Endometrium (tissue), 2 donors: ENCODE measurements at regions not wholly inside any gene's neighbourhood (a gene's known extent, or its start where the extent isn't known, plus 50 kb on each side); places are given as distances from the start of the nearest gene placed in this dataset.
"Not testable (repeated sequence)": the region's sequence is repeated elsewhere in the genome, so short reads cannot be mapped to it uniquely, and the experiment has no call there.

ENCODE experiments used
- FAIRE-seq: peaks from 2 replicates; lab custom pipeline; 2012; peaks lifted over from hg19 to GRCh38; lab: Jason Lieb, UNC
- donor health status: control.
- donor health status: control.

GRCh38 chr10:59043358-59043757 lies 133.1 kb upstream of the PHYHIPL start:
- not testable (repeated sequence) for FAIRE-seq

DNA sequence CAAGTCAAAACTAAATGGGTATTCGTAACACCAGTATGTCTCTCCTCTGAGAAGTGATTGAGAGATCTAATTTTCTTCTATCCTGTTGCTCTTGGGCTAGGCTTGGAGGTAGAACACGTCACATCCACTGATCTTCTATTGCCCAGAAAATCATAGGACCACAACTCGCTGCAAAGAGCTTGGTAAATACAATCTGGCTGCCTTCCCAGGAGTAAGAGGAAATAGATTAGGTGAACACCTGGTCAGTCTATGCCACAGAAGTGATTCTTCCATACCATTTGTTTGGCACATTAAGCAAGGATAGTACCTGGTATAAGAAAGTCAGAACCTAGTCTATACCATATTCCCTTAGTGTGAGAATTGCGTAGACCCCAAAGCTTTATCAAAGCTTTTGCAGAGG lies 129.3 kb upstream of the PHYHIPL start:
- no peak for FAIRE-seq

GRCh38 chr10:59047957-59048618 lies 128.4 kb upstream of the PHYHIPL start:
- FAIRE-seq = no peak

DNA sequence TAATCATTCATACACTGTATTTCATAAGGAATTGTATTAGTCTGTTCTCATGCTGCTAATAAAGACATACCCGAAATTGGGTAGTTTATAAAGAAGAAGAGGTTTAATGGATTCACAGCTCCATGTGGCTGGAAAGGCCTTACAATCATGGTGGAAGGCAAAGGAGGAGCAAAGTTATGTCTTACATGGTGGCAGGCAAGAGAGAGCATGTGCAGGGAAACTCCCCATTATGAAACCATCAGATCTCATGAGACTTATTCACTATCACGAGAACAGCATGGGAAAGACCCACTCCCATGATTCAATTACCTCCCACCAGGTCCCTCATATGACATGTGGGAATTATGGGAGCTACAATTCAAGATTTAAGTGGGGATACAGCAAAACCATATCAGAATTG lies 122.9 kb upstream of the PHYHIPL start:
- not testable (repeated sequence) for FAIRE-seq

- FAIRE-seq = no peak
Observed at GRCh38 chr10:59055045-59055444, 121.4 kb upstream of the PHYHIPL start.

DNA sequence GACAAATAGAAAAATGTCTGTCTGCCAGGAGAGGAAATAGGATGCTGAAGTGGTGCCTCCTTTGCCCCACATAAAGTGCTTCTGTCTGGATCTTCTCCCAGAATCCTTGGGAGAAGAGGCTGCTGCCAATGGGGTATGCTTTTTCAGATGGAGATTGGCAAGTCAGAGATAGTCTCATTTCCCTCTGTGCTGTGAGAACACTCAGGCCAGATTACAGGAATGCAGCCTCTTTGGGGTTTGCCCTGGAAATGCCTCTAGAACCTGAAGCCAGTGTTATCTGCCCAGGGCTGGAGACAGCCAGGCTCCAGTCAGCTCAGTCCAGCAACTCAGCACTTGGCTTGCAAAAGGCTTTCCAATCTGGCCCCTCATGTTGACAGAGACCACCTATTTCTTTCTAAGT lies 119.1 kb upstream of the PHYHIPL start:
- no peak for FAIRE-seq

DNA sequence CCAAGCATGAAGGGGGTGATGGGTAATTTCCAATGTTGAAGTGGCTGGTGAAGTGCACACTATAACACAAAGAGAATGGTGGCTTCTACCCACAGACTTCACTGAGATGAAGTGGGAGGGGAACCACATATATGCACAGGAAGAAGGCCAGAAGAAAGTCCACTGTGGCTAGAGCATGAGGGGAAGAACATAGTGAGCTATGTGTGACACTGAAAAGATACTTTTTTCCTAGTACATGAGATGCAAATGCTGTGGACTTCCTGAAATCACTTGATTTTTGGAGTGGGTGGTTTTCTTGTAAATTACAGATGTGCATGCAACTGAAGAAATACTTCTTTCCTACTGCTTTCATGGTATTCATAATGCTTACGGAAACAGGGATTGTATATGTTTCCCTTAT lies 115.6 kb upstream of the PHYHIPL start:
- FAIRE-seq = no peak

- no peak for FAIRE-seq
Observed at GRCh38 chr10:59063491-59063890, 113.0 kb upstream of the PHYHIPL start.

DNA sequence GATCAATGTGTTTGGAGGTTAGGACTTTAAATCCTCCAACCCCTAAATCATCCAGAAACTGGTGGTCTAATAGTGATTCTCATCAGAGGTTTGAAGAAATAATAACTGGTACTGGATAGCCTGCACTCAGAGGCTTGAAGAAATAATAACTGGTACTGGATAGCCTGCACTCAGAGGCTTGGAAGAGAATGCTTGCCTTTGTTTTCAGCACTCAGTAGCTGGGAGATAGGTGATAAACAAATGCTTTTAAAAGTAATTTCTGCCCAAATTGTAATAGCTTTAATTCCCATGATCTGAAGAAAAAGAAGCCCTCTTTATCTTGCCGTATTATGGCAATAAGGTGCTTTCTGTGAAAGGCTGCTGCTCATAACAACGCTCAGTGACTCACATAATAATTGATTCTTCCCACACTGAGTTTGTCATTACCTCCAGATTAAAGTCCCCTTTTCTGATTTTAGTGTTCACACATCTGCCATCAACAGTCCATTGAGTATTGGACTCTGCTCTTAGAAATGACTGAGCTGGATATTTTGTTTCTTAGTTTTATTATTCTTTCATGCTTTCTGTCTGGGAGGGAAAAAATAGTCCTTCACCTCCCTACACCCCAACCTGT lies 112.3 kb upstream of the PHYHIPL start:
- FAIRE-seq = no peak

GRCh38 chr10:59064759-59065539 lies 111.5 kb upstream of the PHYHIPL start:
- FAIRE-seq = no peak

GRCh38 chr10:59068581-59069191 lies 107.8 kb upstream of the PHYHIPL start:
- no peak for FAIRE-seq

DNA sequence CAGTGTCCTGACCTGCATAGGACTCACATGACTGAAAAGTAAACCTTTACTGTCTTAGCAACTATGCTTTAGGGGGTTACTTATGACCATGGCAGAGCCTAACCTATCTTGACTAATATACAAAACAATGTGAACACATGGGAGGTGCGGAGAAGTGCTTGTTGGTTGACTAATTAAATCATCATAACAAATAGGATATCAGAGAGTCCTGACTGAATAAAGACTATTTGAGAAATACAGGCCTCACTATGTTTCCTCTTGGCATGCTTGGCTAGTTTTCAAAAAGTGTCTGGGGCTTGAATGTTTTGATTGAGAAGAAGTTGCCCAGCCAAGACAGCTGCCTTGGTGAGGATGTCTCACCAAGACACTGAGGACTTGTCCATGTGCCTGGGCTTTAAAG lies 104.4 kb upstream of the PHYHIPL start:
- FAIRE-seq = no peak

GRCh38 chr10:59073456-59074053 lies 102.9 kb upstream of the PHYHIPL start:
- no peak for FAIRE-seq

DNA sequence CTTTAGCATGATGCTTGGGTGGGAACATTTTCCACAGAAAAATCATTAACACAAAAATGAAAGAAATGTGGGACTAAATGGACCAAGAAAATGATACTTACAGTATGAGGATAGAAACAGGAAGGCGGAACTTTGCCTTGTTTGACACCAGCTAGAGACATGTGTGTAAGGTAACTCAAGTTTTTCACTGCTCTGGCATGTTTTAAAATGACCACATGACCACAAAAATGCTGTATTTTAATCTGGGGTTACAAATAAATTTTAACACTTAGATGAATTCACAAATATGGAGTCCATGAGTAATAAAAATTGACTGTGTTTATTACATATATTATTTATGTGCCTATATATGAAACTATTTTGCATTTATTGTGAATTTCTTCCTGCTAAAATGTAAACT lies 100.9 kb upstream of the PHYHIPL start:
- FAIRE-seq = no peak

DNA sequence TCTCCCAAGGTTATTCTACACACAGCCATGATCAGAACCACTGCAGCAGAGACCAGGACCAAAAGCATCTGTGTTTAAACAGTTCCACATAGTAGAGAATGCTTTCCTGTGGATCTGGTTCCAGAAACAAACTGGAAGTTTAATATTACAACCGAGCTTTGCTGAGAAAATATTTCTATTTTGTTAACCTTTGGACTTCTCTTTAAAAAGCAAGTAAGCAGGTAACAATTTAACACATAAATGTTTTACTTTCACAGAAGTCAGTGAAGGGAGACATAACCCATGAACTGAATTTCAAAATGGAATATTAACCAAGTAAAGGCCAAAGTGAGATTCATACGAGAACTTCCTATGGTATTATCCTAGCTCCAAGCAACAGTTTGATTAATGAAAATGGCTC lies 98.6 kb upstream of the PHYHIPL start:
- peak; percentile 77 for FAIRE-seq

GRCh38 chr10:59078978-59079377 lies 97.5 kb upstream of the PHYHIPL start:
- no peak for FAIRE-seq

DNA sequence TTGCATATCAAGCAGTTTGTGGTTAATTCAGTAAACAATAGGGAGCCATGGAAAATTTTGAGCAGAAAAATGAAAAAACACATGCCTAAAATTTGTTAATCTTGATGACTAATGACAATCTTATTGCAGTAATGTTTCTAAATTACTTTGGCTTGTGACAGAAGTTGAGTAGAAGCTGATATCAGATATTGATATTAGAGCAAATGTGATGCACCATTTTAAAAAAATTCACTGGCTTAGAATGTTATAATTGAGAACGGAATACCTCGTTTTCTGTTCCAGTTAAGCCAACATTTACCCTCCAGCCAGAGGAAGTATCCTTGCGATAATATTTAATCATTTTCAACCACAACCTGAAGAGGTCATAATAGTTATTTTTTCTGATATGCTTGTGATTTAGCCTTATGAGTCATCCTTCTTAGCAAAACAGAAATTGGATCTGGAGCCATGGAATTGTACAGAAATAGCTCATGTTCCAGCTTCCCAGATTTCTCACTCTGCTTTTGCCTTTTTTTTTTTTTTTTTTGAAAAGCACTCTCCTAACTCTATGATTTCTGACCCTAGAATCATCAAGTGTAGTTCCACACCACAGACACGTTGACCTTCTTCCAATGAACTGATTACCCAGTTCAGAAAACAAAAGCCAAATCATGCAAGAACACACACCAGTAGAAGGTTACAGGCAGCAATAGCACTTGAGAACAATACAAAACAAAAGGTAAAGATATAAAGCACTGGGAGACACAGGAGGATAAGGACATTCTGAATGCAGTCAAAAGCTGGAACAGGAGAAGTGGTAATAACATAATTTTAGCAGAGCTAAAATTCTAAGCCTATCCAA lies 96.8 kb upstream of the PHYHIPL start:
- FAIRE-seq = no peak

DNA sequence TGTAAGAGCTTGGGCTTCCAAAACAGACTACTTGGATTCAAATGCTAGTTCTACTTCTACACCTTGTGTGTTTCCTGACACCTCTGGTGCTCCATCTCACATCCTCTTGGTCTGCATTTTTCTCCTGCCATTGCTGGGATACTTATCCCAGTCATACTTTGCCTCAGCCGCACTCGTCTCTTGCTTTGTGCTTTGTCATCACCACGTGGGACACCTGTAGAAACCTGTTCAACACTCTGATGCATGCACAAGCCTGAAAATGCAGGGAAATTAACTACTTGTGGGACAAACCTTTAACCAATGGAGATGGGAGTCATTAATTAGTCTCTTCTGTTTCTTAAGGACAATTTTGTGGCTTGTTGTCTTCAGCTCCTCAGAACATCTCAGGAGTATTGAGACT lies 94.2 kb upstream of the PHYHIPL start:
- FAIRE-seq = no peak

- FAIRE-seq = no peak
Observed at GRCh38 chr10:59085054-59085453, 91.4 kb upstream of the PHYHIPL start.

DNA sequence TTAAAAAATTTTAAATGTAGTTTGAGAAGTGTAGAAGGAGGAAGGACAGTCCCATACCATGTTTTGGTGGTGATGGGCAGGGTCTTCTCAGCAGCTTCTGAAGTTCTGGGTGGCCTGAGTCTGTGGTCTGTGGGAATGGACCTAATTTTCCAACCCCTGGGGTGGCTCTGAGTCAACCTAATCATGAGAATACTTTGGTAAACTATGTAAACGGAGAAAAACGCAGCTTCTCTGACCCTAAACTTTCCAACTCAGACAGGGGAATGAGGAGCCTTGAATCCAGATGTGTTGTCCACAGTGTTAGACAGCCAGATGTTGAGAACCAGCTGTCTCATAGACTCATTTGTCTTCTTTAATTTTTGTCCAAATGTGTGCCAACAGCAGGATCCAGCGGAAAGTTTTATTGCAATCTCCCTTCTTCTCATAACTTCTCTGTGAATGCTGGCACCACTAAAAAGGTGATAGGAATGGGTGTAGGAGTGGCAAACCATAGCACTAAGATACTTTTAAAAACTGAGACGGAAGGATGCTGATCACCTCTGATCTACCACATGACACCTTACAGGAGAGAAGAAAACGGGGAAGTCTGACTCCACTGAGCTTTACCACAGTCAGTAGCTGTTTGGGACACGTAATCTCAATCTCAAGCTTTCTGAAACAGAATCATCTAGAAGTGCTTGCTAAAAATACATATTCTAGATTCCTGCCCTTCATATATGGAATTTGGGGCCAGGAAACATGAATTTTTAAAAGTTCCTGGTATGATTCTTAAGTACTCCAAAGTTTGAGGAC lies 90.5 kb upstream of the PHYHIPL start:
- no peak for FAIRE-seq

GRCh38 chr10:59087486-59087885 lies 89.0 kb upstream of the PHYHIPL start:
- no peak for FAIRE-seq
